WTC11 (cell line): ENCODE measurements at regions not wholly inside any gene's neighbourhood (a gene's known extent, or its start where the extent isn't known, plus 50 kb on each side); places are given as distances from the start of the nearest gene placed in this dataset.

Source experiments
- ATAC-seq: fragments of 200-7000 bp; cut with Tn5 transposase; 2 replicates; pipeline ENCODE4 v1.10.0; 2021; ENCODE audit warnings: mild to moderate bottlenecking, moderate library complexity
- CTCF ChIA-PET: fragments of 300-600 bp; sonication (Branson Sonifier 250); formaldehyde crosslinking; loops from one replicate; lab custom pipeline; 2021; ENCODE audit warnings: antibody characterized with exemption; lab: Charles Lee
- POLR2A ChIA-PET: fragments of 350-600 bp; sonication (Branson Sonifier 250); formaldehyde crosslinking; loops from one replicate; lab custom pipeline; 2021; ENCODE audit warnings: antibody characterized with exemption; lab: Charles Lee
- DNase-seq: peaks from one replicate; pipeline ENCODE4 v3.0.0; 2021; ENCODE audit warnings: low spot score
- H3K27ac Mint-ChIP-seq: 2 replicates; pipeline ENCODE4 v1.8.0; 2021; ENCODE audit warnings: mixed read lengths
- H3K27me3 Mint-ChIP-seq: 2 replicates; pipeline ENCODE4 v1.8.0; 2021; ENCODE audit warnings: low read depth, mild to moderate bottlenecking, moderate library complexity, mixed read lengths
- H3K36me3 Mint-ChIP-seq: 2 replicates; pipeline ENCODE4 v1.8.0; 2021; ENCODE audit warnings: mixed read lengths
- H3K4me1 Mint-ChIP-seq: 2 replicates; pipeline ENCODE4 v1.8.0; 2022; ENCODE audit warnings: mixed read lengths
- H3K4me3 Mint-ChIP-seq: 2 replicates; pipeline ENCODE4 v1.8.0; 2021; ENCODE audit warnings: mild to moderate bottlenecking, moderate library complexity, mixed read lengths
- H3K9me3 Mint-ChIP-seq: 2 replicates; pipeline ENCODE4 v1.8.0; 2021; ENCODE audit warnings: mixed read lengths
- AR ChIP-seq: fragments of 250-450 bp; sonication (Bioruptor Pico); IDR thresholded peaks from 2 replicates; pipeline ENCODE4 v1.9.0; 2021; ENCODE audit warnings: mild to moderate bottlenecking
- ARID4B ChIP-seq: sonication (generic); formaldehyde crosslinking; IDR thresholded peaks from 2 replicates; pipeline ENCODE4 v1.8.0; 2023; ENCODE audit warnings: missing genetic modification reagents, mild to moderate bottlenecking, borderline replicate concordance
- E2F1 ChIP-seq: sonication (generic); formaldehyde crosslinking; IDR thresholded peaks from 2 replicates; pipeline ENCODE4 v1.8.0; 2022; ENCODE audit warnings: mild to moderate bottlenecking, missing genetic modification reagents
- EMX1 ChIP-seq: fragments of 250-450 bp; sonication (Bioruptor Pico); IDR thresholded peaks from 2 replicates; pipeline ENCODE4 v1.8.0; 2021; ENCODE audit warnings: mild to moderate bottlenecking
- FOXP4 ChIP-seq: sonication (generic); formaldehyde crosslinking; IDR thresholded peaks from 2 replicates; pipeline ENCODE4 v1.8.0; 2022; ENCODE audit warnings: mild to moderate bottlenecking, missing genetic modification reagents
- IRF1 ChIP-seq: sonication (generic); formaldehyde crosslinking; IDR thresholded peaks from 2 replicates; pipeline ENCODE4 v1.8.0; 2023; ENCODE audit warnings: missing genetic modification reagents
- MLX ChIP-seq: sonication (generic); formaldehyde crosslinking; IDR thresholded peaks from 2 replicates; pipeline ENCODE4 v1.8.1; 2023; ENCODE audit warnings: mild to moderate bottlenecking, missing genetic modification reagents, moderate library complexity
- SOX15 ChIP-seq: fragments of 250-450 bp; sonication (Bioruptor Pico); IDR thresholded peaks from 2 replicates; pipeline ENCODE4 v1.9.0; 2021; ENCODE audit warnings: mild to moderate bottlenecking
- TCF7 ChIP-seq: sonication (generic); formaldehyde crosslinking; IDR thresholded peaks from 2 replicates; pipeline ENCODE4 v1.8.0; 2022; ENCODE audit warnings: mild to moderate bottlenecking, low read depth, missing genetic modification reagents, moderate library complexity
- TEAD4 ChIP-seq: sonication (generic); formaldehyde crosslinking; IDR thresholded peaks from 2 replicates; pipeline ENCODE4 v1.8.0; 2022; ENCODE audit warnings: mild to moderate bottlenecking, missing genetic modification reagents
- TP53 ChIP-seq: sonication (generic); formaldehyde crosslinking; IDR thresholded peaks from 2 replicates; pipeline ENCODE4 v1.8.1; 2023; ENCODE audit warnings: mild to moderate bottlenecking, missing genetic modification reagents
- USF2 ChIP-seq: sonication (generic); formaldehyde crosslinking; IDR thresholded peaks from 2 replicates; pipeline ENCODE4 v1.8.1; 2023; ENCODE audit warnings: mild to moderate bottlenecking, missing genetic modification reagents, moderate library complexity
- ZMAT4 ChIP-seq: fragments of 250-450 bp; sonication (Bioruptor Pico); IDR thresholded peaks from 2 replicates; pipeline ENCODE4 v1.9.0; 2021; ENCODE audit warnings: mild to moderate bottlenecking
- ZNF138 ChIP-seq: sonication (generic); formaldehyde crosslinking; conservative IDR thresholded peaks from 2 replicates; pipeline ENCODE4 v1.8.1; 2022; ENCODE audit warnings: mild to moderate bottlenecking, moderate library complexity, missing genetic modification reagents
- ZNF281 ChIP-seq: sonication (generic); formaldehyde crosslinking; IDR thresholded peaks from 2 replicates; pipeline ENCODE4 v1.8.0; 2023; ENCODE audit warnings: mild to moderate bottlenecking, missing genetic modification reagents
- ZNF396 ChIP-seq: fragments of 250-450 bp; sonication (Bioruptor Pico); IDR thresholded peaks from 2 replicates; pipeline ENCODE4 v1.8.0; 2021; ENCODE audit warnings: mild to moderate bottlenecking, moderate library complexity, borderline replicate concordance
- ZNF671 ChIP-seq: fragments of 250-450 bp; sonication (Bioruptor Pico); IDR thresholded peaks from 2 replicates; pipeline ENCODE4 v1.8.0; 2021; ENCODE audit warnings: mild to moderate bottlenecking

- H3K4me1 Mint-ChIP-seq, result peaks cover 22% of the 10 kb centered on the region
- no peak for ATAC-seq
- H3K27ac Mint-ChIP-seq, result no peak overlapping the region
- POLR2A ChIA-PET, result no interaction called here
- peaks cover 12% of the 10 kb centered on the region for H3K9me3 Mint-ChIP-seq
- peaks cover 10% of the 10 kb centered on the region for H3K36me3 Mint-ChIP-seq
- H3K4me3 Mint-ChIP-seq, result no peak overlapping the region
- TF ChIP-seq USF2 (CRISPR knock-in tag) (no peak), FOXP4 (CRISPR knock-in tag) (no peak), EMX1 (no peak), ZNF281 (CRISPR knock-in tag) (no peak), TEAD4 (no peak), ZMAT4 (no peak), ZNF396 (CRISPR knock-in tag) (no peak), E2F1 (no peak), TCF7 (CRISPR knock-in tag) (no peak), SOX15 (CRISPR knock-in tag) (no peak), ARID4B (CRISPR knock-in tag) (no peak), MLX (CRISPR knock-in tag) (no peak), ZNF671 (CRISPR knock-in tag) (no peak), ZNF138 (no peak), TP53 (CRISPR knock-in tag) (no peak), IRF1 (CRISPR knock-in tag) (no peak), AR (CRISPR knock-in tag) (no peak)
- TF ChIP-seq, all 79 proteins: peak for 0
- H3K27me3 Mint-ChIP-seq, result peaks cover 16% of the 10 kb centered on the region
- CTCF ChIA-PET, result no interaction called here
- DNase-seq, result no peak
These were observed 1447.5 kb downstream of the BRD1 start for GRCh38 chr22:48380016-48380665.
